HG03045 (cell line): ENCODE measurements at regions not wholly inside any gene's neighbourhood (a gene's known extent, or its start where the extent isn't known, plus 50 kb on each side); places are given as distances from the start of the nearest gene placed in this dataset.

Experiments
- ATAC-seq: cut with Tn5 transposase; IDR thresholded peaks from one replicate; pipeline ENCODE4 v1.9.1; 2021; ENCODE audit warnings: mild to moderate bottlenecking, moderate library complexity; ENCODE audit not compliant: unreplicated experiment

GRCh38 chr16:86087011-86087895, 188.3 kb downstream of the IRF8 start:
- no peak for ATAC-seq

DNA sequence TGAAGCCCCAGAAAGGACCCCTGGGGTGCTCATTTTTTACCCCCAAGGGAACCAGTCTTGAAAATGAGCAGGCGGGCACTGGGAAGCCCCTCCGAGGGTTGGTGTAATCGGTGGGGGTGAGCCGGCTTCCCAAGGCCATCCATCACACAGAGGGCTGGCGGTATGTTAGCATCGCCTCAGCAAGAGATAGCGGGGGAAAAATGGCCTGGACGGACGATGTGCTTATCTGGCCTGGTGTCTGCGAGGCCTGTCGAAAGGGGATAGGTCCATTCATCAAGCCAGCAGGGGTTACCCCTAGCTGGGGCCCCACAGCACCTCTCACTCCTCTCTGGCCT, 188.9 kb downstream of the IRF8 start:
- no peak for ATAC-seq

- no peak for ATAC-seq
These were observed 189.3 kb downstream of the IRF8 start for GRCh38 chr16:86088287-86088686.

- no peak for ATAC-seq
These were observed 189.9 kb downstream of the IRF8 start for GRCh38 chr16:86088816-86089215.

- ATAC-seq: no peak
These were observed 190.5 kb downstream of the IRF8 start for GRCh38 chr16:86089334-86089900.

GRCh38 chr16:86089991-86090390, 191.0 kb downstream of the IRF8 start:
- ATAC-seq: no peak

DNA sequence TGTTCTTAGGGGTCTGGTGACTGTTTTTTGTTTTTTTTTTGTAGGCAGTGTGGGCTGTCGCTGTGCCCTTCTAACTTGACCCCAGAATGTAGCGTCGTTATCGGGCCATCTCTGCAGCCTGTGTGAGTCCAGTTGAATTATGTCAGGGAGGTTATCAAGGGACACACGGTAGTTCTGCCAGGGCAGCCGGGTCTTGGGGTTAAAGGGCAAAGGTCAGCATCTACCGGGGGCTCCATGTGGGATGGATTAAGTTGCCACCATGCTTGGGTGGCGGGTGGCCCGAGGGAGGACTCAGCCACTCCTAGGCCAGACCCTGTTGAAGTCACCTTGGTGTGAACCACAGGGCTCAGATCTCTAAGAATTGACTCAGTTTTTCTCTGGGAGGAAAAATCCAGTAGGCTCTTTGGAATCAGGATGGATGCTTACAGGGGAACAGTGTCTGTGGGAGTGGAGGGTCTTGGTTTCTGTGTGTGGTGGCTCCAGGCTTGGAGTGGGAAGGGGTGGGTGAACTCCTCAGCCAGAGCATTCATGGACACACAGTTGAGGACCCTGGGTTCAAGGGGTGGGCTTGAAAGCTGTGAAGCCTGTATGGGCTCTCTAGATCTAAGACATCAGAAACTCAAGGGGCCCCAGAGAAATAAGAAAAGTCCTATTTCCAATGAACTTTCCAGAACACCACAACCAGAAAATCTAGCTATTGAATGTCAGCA, 191.7 kb downstream of the IRF8 start:
- no peak for ATAC-seq

DNA sequence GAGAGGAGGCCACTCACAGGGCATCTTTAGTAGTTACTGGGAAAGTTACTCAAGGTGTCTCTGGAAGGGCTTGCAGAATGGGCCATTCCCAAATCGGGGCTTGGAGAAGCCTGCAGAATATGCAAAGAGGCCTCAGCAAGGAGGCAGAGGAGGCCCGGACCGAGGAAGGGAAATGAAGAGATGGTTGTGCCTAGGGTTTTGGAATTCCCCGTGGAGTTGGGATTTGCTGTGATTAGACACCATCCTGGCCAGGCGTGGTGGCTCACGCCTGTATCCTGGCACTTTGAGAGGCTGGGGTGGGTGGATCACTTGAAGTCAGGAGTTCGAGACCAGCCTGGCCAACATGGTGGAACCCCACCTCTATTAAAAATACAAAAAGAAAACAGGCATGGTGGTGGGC, 193.0 kb downstream of the IRF8 start:
- no peak for ATAC-seq

DNA sequence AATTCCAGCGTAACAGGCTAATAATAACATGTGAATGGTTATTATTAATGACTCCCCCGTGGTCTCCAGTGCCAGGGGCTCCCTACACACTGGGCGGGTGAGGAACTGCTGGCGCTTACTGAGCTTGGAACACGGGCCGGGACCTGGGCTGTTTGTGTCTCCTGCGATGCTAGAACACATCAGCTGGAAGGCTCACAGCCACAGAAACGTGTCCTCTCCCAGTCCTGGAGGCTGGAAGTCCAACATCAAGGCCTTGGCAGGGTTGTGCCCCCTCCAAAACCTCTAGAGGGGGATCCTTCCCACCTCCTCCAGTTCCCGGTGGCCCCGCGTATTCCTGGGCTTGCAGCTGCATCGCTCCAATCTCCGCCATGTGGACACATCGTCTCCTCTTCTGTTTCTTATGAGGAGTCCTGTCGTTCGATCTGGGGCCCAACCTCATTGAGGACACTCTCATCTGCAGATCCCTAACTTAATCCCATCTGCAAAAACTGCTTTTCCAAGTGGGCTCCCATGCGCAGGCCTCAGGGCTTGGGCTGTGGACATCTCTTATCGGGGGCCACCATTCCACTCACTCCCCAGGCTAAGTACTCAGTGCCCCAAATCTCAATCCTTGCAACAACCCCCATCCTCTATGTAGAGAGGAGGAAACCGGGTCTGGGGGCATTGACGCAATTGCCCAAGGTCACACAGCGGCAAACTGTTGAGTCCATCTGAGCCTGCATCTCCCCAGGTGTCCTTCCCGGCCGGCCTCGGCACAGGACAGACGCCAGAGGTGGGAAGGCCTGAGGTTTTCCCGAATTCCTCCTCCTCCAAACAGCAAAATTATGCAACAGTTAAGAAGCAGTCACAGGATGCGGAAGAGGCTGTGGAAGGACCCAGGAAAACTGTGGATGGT, 193.9 kb downstream of the IRF8 start:
- ATAC-seq: no peak

- ATAC-seq: no peak
These were observed 195.1 kb downstream of the IRF8 start for GRCh38 chr16:86093801-86094750.

DNA sequence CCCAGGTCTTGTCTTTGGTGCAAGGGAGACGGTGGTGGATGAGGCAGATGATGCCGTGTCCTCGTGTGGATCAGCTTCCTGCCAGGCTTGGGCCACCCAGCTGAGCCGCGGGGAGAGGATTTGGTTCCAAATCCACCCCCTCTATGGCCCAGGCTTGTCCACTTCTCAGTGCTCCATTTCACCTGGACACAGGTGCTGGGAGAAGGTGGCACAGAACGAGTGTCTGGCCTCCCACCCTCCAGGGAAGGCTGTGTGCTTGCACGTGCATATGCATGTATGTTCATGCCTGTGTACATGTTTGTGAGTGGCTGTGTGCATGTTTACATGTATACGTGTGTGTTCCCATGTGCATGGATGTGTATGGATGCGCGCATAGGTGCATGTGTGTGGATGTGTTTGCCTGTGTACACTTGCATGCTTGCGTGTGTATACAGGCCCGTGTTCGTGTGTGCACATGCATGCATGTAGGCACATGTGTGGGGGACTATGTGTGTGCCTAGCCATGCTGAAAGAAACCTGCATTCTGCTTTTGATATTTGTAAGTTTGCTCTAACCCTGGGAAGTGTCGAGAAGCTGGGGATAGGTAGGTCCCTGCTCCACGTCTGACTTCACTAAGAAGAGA, 196.3 kb downstream of the IRF8 start:
- no peak for ATAC-seq

DNA sequence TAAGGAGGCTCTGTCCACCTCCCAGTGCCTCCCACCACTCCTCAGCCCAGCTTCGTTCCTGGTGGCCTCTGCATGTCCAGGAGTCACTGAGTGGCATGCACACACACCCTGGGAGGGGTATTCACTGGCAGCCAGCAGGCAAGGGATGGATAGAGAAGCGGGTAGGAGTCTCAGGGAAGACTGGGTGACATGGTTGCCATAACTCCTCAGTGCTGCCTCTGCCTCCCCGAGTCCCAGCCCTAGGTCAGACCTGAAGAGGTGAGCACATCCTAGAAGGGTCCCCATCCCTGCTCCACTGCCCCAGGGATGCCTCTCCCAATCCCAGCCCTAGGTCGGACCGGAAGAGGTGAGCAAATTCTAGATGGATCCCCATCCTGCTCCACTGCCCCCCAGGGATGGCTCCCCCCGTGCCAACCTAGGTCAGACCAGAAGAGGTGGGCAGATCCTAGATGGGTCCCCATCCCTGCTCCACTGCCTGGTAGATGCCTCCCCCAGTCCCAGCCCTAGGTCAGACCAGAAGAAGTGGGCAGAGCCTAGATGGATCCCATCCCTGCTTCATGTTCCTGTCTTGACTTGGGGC, 197.0 kb downstream of the IRF8 start:
- ATAC-seq: no peak

DNA sequence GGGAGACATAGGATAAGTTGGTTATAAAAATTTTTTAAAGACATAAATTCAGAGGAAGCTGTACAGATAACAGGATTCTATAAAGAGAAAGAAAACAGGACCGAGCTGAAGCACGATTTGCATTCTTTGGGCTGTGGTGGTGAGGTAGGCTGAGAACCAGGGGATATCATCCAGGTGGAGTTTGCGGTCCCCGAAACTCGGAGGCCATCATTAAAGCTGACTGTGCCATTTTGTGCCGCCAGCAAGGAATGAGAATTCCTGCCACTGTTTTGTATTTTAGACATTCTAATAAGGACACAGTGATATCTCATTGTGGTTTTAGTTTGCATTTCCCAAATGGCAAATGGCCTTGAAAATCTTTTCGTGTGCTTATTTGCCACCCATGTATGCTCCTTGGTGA, 197.9 kb downstream of the IRF8 start:
- no peak for ATAC-seq

DNA sequence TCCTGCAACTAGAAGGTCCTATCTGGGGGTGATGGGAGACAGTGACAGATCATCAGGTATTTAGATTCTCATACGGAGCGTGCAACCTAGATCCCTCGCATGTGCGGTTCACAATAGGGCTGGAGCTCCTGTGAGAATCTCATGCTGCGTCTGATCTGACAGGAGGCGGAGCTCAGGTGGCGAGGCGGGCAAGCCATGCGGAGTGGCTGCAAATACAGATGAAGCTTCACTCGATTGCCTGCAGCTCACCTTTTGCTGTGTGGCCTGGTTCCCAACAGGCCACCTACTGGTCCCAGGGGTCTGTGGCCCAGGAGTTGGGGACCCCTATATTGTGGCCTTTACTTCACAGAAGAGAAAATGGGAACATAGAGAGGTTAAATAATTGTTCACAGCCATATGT, 200.4 kb downstream of the IRF8 start:
- ATAC-seq: no peak

DNA sequence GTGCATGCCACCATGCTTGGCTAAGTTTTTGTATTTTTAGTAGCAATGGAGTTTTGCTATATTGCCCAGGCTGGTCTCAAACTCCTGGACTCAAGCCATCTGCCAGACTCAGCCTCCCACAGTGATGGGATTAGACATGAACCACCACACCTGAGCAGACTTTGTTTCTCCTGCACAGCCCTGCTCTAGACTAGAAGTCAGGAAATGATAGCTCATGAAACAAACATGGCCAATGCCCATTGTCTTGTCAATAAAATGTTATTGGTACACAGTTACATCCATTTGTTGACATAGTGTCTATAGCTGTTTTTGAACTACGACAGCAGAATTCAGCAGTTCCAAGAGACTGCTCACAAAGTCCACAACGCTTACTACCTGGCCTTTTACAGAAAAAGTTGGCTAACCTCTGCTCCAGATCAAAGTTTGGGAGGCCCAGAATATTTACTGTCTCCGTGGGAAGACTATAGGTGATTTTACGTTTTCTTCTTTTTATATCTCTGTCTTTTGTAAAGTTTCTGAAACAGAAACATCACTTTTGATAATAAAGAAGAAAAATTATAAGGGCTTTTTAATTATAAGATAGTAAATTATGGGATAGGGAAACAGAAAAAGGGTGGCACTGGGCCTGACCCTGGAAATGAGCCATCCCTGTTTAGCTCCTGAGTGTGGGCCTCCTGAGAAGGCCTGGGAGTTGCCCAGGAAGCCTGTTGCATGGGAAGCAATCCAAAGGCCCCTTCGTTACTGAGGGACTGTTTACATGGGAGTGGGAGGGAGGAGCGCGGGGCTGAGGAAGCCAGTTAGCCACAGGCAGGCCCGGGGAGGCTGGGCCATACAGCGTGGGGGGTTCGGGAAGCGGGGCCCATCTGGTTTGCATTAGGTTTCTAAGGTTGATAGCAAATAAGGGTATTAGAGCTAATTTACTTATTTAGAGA, 201.5 kb downstream of the IRF8 start:
- ATAC-seq: no peak

GRCh38 chr16:86101137-86101896, 202.4 kb downstream of the IRF8 start:
- ATAC-seq: no peak

GRCh38 chr16:86101897-86102157, 202.9 kb downstream of the IRF8 start:
- no peak for ATAC-seq

- no peak for ATAC-seq
These were observed 204.4 kb downstream of the IRF8 start for GRCh38 chr16:86103320-86103719.
